ENCODE measurements at regions not wholly inside any gene's neighbourhood (a gene's known extent, or its start where the extent isn't known, plus 50 kb on each side); places are given as distances from the start of the nearest gene placed in this dataset.

DNA sequence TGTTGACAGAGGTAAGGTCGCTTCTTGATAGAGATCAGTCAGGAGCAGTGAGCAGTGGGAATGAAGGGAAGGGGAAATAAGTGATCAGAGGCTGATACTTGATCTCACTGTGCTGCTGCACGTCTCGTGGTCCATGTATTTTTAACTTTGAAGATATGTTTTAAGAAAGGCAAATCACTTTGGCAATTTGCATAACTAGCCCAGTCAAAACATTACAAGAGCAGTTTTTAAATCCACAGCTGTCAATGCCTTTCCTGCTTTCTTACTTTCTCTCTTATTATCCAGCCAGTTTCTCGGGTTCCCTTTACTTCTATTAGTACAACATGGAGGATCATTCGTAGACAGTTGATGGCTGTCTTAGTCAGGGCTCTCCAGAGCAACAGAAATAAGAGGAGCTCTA, 472.8 kb downstream of the TMA16 start:
- TF ChIP-seq CTCF (IDR thresholded peaks at IDR 0.05): no peak
- Histone ChIP-seq H3K27ac (no peak overlapping the region), H3K27me3 (no peaks in the 10 kb centered on the region), H3K9me3 (no peaks in the 10 kb centered on the region), H3K4me1 (no peaks in the 10 kb centered on the region), H3K4me3 (no peak overlapping the region), H3K36me3 (no peaks in the 10 kb centered on the region)
- DNase-seq (ENCODE audit: low spot score): no peak

DNA sequence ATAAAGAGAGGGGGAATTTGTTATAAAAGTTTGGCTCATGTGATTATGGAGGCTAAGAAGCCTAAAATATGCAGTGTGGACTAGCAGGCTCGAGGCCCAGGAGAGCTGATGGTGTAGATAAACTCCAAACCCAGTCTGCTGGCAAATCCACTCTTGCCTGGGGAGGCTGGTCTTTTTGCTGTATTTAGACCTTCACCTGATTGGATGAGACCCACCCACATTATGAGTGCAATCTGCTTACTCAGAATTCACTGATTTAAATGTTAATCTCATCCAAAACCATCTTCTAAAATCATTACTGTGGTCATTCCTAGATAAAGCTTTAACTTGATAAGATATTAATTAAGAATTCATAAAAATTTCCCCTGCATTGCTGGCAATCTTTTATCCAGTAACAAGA, 473.2 kb downstream of the TMA16 start:
- no peaks in the 10 kb centered on the region for H3K9me3 ChIP-seq
- no peaks in the 10 kb centered on the region for H3K36me3 ChIP-seq
- H3K4me1 ChIP-seq: no peaks in the 10 kb centered on the region
- H3K27me3 ChIP-seq: no peaks in the 10 kb centered on the region
- TF ChIP-seq CTCF (IDR thresholded peaks at IDR 0.05): no peak
- H3K27ac ChIP-seq: no peak overlapping the region
- no peak for DNase-seq (ENCODE audit: low spot score)
- H3K4me3 ChIP-seq: no peak overlapping the region

GRCh38 chr4:163969291-163969690, 474.8 kb downstream of the TMA16 start:
- Histone ChIP-seq H3K4me1 (no peaks in the 10 kb centered on the region), H3K36me3 (no peaks in the 10 kb centered on the region), H3K4me3 (no peak overlapping the region), H3K27ac (no peak overlapping the region), H3K9me3 (no peaks in the 10 kb centered on the region), H3K27me3 (no peaks in the 10 kb centered on the region)
- no peak for TF ChIP-seq CTCF (IDR thresholded peaks at IDR 0.05)
- no peak for DNase-seq (ENCODE audit: low spot score)

- H3K4me1 ChIP-seq: no peaks in the 10 kb centered on the region
- H3K9me3 ChIP-seq: no peaks in the 10 kb centered on the region
- TF ChIP-seq CTCF (IDR thresholded peaks at IDR 0.05): no peak
- H3K4me3 ChIP-seq: no peak overlapping the region
- H3K27ac ChIP-seq: no peak overlapping the region
- H3K36me3 ChIP-seq: no peaks in the 10 kb centered on the region
- no peaks in the 10 kb centered on the region for H3K27me3 ChIP-seq
- DNase-seq (ENCODE audit: low spot score): no peak
Observed at GRCh38 chr4:163976588-163976987, 482.1 kb downstream of the TMA16 start.

DNA sequence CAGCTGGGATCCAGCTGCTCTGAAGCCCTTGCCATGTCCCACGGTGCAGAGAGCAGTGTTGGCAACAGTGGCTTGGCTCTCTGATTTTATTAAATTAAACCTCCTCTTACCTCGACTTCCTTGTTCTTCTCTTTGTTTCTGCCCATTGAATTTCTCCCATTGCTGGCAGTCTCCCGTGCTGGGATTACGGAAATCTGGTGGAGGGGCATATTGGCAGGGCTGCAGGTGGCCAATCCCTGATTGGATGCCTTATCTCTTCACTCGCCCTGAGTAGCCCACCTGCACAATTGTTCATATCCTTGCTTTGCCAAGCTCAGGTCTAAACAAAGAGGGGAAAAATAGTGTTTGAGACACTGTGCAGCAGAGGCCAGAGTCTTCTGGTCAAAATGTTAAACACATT, 493.9 kb downstream of the TMA16 start:
- no peaks in the 10 kb centered on the region for H3K36me3 ChIP-seq
- H3K27me3 ChIP-seq: no peaks in the 10 kb centered on the region
- no peaks in the 10 kb centered on the region for H3K9me3 ChIP-seq
- no peak for TF ChIP-seq CTCF (IDR thresholded peaks at IDR 0.05)
- DNase-seq (ENCODE audit: low spot score): no peak
- H3K27ac ChIP-seq: no peak overlapping the region
- no peaks in the 10 kb centered on the region for H3K4me1 ChIP-seq
- no peak overlapping the region for H3K4me3 ChIP-seq

- Histone ChIP-seq H3K36me3 (no peaks in the 10 kb centered on the region), H3K4me3 (no peak overlapping the region), H3K4me1 (no peaks in the 10 kb centered on the region), H3K27me3 (no peaks in the 10 kb centered on the region), H3K27ac (no peak overlapping the region), H3K9me3 (no peaks in the 10 kb centered on the region)
- no peak for DNase-seq (ENCODE audit: low spot score)
- TF ChIP-seq CTCF (IDR thresholded peaks at IDR 0.05): no peak
Observed at GRCh38 chr4:163988865-163989264, 494.4 kb downstream of the TMA16 start.

Data from right atrium auricular region (tissue), 2 donors.